Calu3 (cell line): ENCODE measurements at regions not wholly inside any gene's neighbourhood (a gene's known extent, or its start where the extent isn't known, plus 50 kb on each side); places are given as distances from the start of the nearest gene placed in this dataset.

Experiments used
- BruUV-seq: library from RNA; stranded (reverse); fragments of 400-500 nt; replicated peaks from 2 replicates; lab custom pipeline; 2021; lab: Mats Ljungman, UMichigan
- CTCF ChIA-PET: fragments of 300-600 bp; sonication (Branson Sonifier 250); formaldehyde crosslinking; loops from one replicate; lab custom pipeline; 2022; ENCODE audit warnings: antibody characterized with exemption; lab: Charles Lee
- DNase-seq: peaks from one replicate; pipeline ENCODE4 v3.0.0; 2022
- H3K27ac Mint-ChIP-seq: one replicate; pipeline ENCODE4 v1.8.0; 2022; ENCODE audit warnings: mixed read lengths; ENCODE audit not compliant: unreplicated experiment
- H3K27me3 Mint-ChIP-seq: one replicate; pipeline ENCODE4 v1.8.0; 2022; ENCODE audit warnings: mixed read lengths; ENCODE audit not compliant: unreplicated experiment
- H3K36me3 Mint-ChIP-seq: one replicate; pipeline ENCODE4 v1.8.0; 2022; ENCODE audit warnings: mild to moderate bottlenecking, moderate library complexity, mixed read lengths; ENCODE audit not compliant: insufficient read depth, unreplicated experiment
- H3K4me1 Mint-ChIP-seq: one replicate; pipeline ENCODE4 v1.8.0; 2022; ENCODE audit warnings: mild to moderate bottlenecking, low read depth, mixed read lengths; ENCODE audit not compliant: unreplicated experiment
- H3K4me3 Mint-ChIP-seq: one replicate; pipeline ENCODE4 v1.8.0; 2022; ENCODE audit warnings: mild to moderate bottlenecking, low read depth, moderate library complexity, mixed read lengths; ENCODE audit not compliant: unreplicated experiment
- H3K9me3 Mint-ChIP-seq: one replicate; pipeline ENCODE4 v1.8.0; 2022; ENCODE audit warnings: low read depth, mixed read lengths; ENCODE audit not compliant: unreplicated experiment
- CTCF ChIP-seq: fragments of 200-600 bp; IDR thresholded peaks from one replicate; pipeline ENCODE4 v1.8.0; 2022; ENCODE audit warnings: antibody characterized with exemption; ENCODE audit not compliant: unreplicated experiment
- intact Hi-C: fragments of 100-400 bp; cut with micrococcal nuclease; formaldehyde crosslinking; loops from one replicate; pipeline ENCODE4 v1.10.0; 2022; ENCODE audit not compliant: unreplicated experiment

GRCh38 chr11:26859416-26859815 lies 134.5 kb upstream of the FIBIN start:
- no peak for DNase-seq
- TF ChIP-seq CTCF = no peak
- BruUV-seq = no TSS peak
- CTCF ChIA-PET = no interaction called here
- Mint-ChIP-seq H3K27me3 (no peaks in the 10 kb centered on the region), H3K36me3 (no peaks in the 10 kb centered on the region), H3K4me3 (no peak overlapping the region), H3K4me1 (no peaks in the 10 kb centered on the region), H3K9me3 (peaks cover 2% of the 10 kb centered on the region), H3K27ac (no peak overlapping the region)
- intact Hi-C loops = no loop called here

- Mint-ChIP-seq H3K27me3 (no peaks in the 10 kb centered on the region), H3K27ac (no peak overlapping the region), H3K4me3 (no peak overlapping the region), H3K36me3 (no peaks in the 10 kb centered on the region), H3K9me3 (peaks cover 2% of the 10 kb centered on the region), H3K4me1 (no peaks in the 10 kb centered on the region)
- intact Hi-C loops = no loop called here
- CTCF ChIA-PET = no interaction called here
- DNase-seq = no peak
- no TSS peak for BruUV-seq
- no peak for TF ChIP-seq CTCF
These were observed 133.7 kb upstream of the FIBIN start for GRCh38 chr11:26860091-26860780.

- BruUV-seq = no TSS peak
- H3K4me3 Mint-ChIP-seq = no peak overlapping the region
These were observed 133.0 kb upstream of the FIBIN start for GRCh38 chr11:26860895-26861294.

GRCh38 chr11:26862801-26863200 lies 131.1 kb upstream of the FIBIN start:
- Mint-ChIP-seq H3K4me1 (no peaks in the 10 kb centered on the region), H3K27me3 (no peaks in the 10 kb centered on the region), H3K36me3 (no peaks in the 10 kb centered on the region), H3K4me3 (no peak overlapping the region), H3K9me3 (peaks cover 4% of the 10 kb centered on the region), H3K27ac (no peak overlapping the region)
- intact Hi-C loops = no loop called here
- no TSS peak for BruUV-seq
- CTCF ChIA-PET = no interaction called here
- DNase-seq = no peak
- TF ChIP-seq CTCF = no peak

More at GRCh38 chr11:26860895-26861294, 133.0 kb upstream of the FIBIN start:
- CTCF ChIA-PET = no interaction called here
- DNase-seq = no peak
- no peak for TF ChIP-seq CTCF
- H3K4me1 Mint-ChIP-seq = no peaks in the 10 kb centered on the region
- intact Hi-C loops = no loop called here
- H3K27me3 Mint-ChIP-seq = no peaks in the 10 kb centered on the region
- H3K27ac Mint-ChIP-seq = no peak overlapping the region
- no peaks in the 10 kb centered on the region for H3K36me3 Mint-ChIP-seq
- peaks cover 4% of the 10 kb centered on the region for H3K9me3 Mint-ChIP-seq
